Epithelial cell of proximal tubule (primary cell): ENCODE measurements at regions not wholly inside any gene's neighbourhood (a gene's known extent, or its start where the extent isn't known, plus 50 kb on each side); places are given as distances from the start of the nearest gene placed in this dataset.

ENCODE experiments used
- DNase-seq: peaks from one replicate; pipeline ENCODE4 v3.0.0-alpha.2; 2011; ENCODE audit warnings: low read depth
- H3K4me3 ChIP-seq: 2 replicates; pipeline ENCODE4 v1.5.1; 2011; ENCODE audit warnings: low read depth, mild to moderate bottlenecking, low read length
- CTCF ChIP-seq: conservative IDR thresholded peaks from 2 replicates; pipeline ENCODE4 v1.5.1; 2012; ENCODE audit warnings: low read depth, mild to moderate bottlenecking, low read length

GRCh38 chr16:86713021-86713631, 134.8 kb downstream of the FOXL1 start:
- no peak for TF ChIP-seq CTCF
- H3K4me3 ChIP-seq: no peak overlapping the region
- DNase-seq: no peak

GRCh38 chr16:86714166-86714565, 135.8 kb downstream of the FOXL1 start:
- H3K4me3 ChIP-seq: no peak overlapping the region
- DNase-seq: no peak
- no peak for TF ChIP-seq CTCF

- TF ChIP-seq CTCF: no peak
- DNase-seq: no peak
- H3K4me3 ChIP-seq: no peak overlapping the region
Observed at GRCh38 chr16:86716649-86717048, 138.3 kb downstream of the FOXL1 start.

GRCh38 chr16:86718118-86718517, 139.8 kb downstream of the FOXL1 start:
- DNase-seq: no peak
- no peak overlapping the region for H3K4me3 ChIP-seq
- no peak for TF ChIP-seq CTCF

DNA sequence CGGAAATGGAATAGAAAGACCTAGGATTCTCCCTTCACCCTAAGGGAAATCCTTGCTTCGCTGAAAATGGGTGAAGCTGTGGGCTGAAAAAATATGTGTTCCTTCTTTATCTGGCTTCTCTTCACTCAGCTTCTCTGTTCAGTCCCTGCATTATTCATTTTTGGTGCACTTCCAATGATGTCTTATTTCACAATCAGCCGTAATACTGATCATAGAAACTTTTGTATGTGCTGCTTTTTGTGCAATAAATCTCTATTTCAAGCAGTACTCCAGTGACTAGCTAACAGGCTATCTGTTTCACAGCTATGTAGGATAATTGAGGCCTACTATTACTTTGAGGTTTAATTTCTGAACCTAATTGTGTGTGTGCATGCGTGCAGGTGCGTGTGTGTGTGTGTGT, 144.6 kb downstream of the FOXL1 start:
- no peak for DNase-seq
- no peak for TF ChIP-seq CTCF
- H3K4me3 ChIP-seq: no peak overlapping the region

- DNase-seq: no peak
- TF ChIP-seq CTCF: no peak
- no peak overlapping the region for H3K4me3 ChIP-seq
Observed at GRCh38 chr16:86723689-86724088, 145.3 kb downstream of the FOXL1 start.

GRCh38 chr16:86725401-86725800, 147.1 kb downstream of the FOXL1 start:
- no peak for DNase-seq
- no peak overlapping the region for H3K4me3 ChIP-seq
- no peak for TF ChIP-seq CTCF
